ENCODE measurements at regions not wholly inside any gene's neighbourhood (a gene's known extent, or its start where the extent isn't known, plus 50 kb on each side); places are given as distances from the start of the nearest gene placed in this dataset.

GRCh38 chr3:68121287-68121686 lies 466.9 kb upstream of the SUCLG2 start:
- H3K36me3 ChIP-seq (ENCODE audit: insufficient read depth, low read length, poor library complexity, severe bottlenecking), result no peaks in the 10 kb centered on the region
- intact Hi-C loops (cut with micrococcal nuclease; ENCODE audit: unreplicated experiment), result no loop called here
- no peak for TF ChIP-seq CTCF (conservative IDR thresholded peaks at IDR 0.05; ENCODE audit: low read depth, low read length)
- no peak for TF ChIP-seq EZH2 (IDR thresholded peaks at IDR 0.05; ENCODE audit: borderline replicate concordance, low read depth, low read length, poor library complexity, severe bottlenecking)
- no peak for DNase-seq (ENCODE audit: low spot score)
- ChIA-PET CTCF (no interaction called here), POLR2A (ENCODE audit: low non-redundant PET) (no interaction called here)
- no peaks in the 10 kb centered on the region for H3K9me3 ChIP-seq (ENCODE audit: low read depth, low read length, poor library complexity, severe bottlenecking)
- no TSS peak for BruUV-seq (replicated peaks)
- H3K27me3 ChIP-seq (replicated peaks; ENCODE audit: insufficient read depth, low read depth, low read length, poor library complexity), result no peaks in the 10 kb centered on the region
- no peak overlapping the region for H3K4me3 ChIP-seq (ENCODE audit: low read depth, low read length, poor library complexity, severe bottlenecking)
- H3K27ac ChIP-seq (ENCODE audit: low read depth, low read length, poor library complexity, severe bottlenecking), result no peak overlapping the region
- no peaks in the 10 kb centered on the region for H3K4me1 ChIP-seq (ENCODE audit: insufficient read depth, low read length, poor library complexity, severe bottlenecking)

- H3K27me3 ChIP-seq (replicated peaks; ENCODE audit: insufficient read depth, low read depth, low read length, poor library complexity), result no peaks in the 10 kb centered on the region
- no TSS peak for BruUV-seq (replicated peaks)
- ChIA-PET CTCF (no interaction called here), POLR2A (ENCODE audit: low non-redundant PET) (no interaction called here)
- no peak overlapping the region for H3K4me3 ChIP-seq (ENCODE audit: low read depth, low read length, poor library complexity, severe bottlenecking)
- DNase-seq (ENCODE audit: low spot score), result no peak
- TF ChIP-seq CTCF (conservative IDR thresholded peaks at IDR 0.05; ENCODE audit: low read depth, low read length), result no peak
- no peak for TF ChIP-seq EZH2 (IDR thresholded peaks at IDR 0.05; ENCODE audit: borderline replicate concordance, low read depth, low read length, poor library complexity, severe bottlenecking)
- no peaks in the 10 kb centered on the region for H3K36me3 ChIP-seq (ENCODE audit: insufficient read depth, low read length, poor library complexity, severe bottlenecking)
- intact Hi-C loops (cut with micrococcal nuclease; ENCODE audit: unreplicated experiment), result no loop called here
- no peaks in the 10 kb centered on the region for H3K9me3 ChIP-seq (ENCODE audit: low read depth, low read length, poor library complexity, severe bottlenecking)
- no peaks in the 10 kb centered on the region for H3K4me1 ChIP-seq (ENCODE audit: insufficient read depth, low read length, poor library complexity, severe bottlenecking)
- no peak overlapping the region for H3K27ac ChIP-seq (ENCODE audit: low read depth, low read length, poor library complexity, severe bottlenecking)
Observed at GRCh38 chr3:68116580-68116979, 462.2 kb upstream of the SUCLG2 start.

GRCh38 chr3:68103811-68104210 lies 449.4 kb upstream of the SUCLG2 start:
- Histone ChIP-seq H3K36me3 (ENCODE audit: insufficient read depth, low read length, poor library complexity, severe bottlenecking) (no peaks in the 10 kb centered on the region), H3K27me3 (replicated peaks; ENCODE audit: insufficient read depth, low read depth, low read length, poor library complexity) (no peaks in the 10 kb centered on the region), H3K27ac (ENCODE audit: low read depth, low read length, poor library complexity, severe bottlenecking) (no peak overlapping the region), H3K4me3 (ENCODE audit: low read depth, low read length, poor library complexity, severe bottlenecking) (no peak overlapping the region), H3K4me1 (ENCODE audit: insufficient read depth, low read length, poor library complexity, severe bottlenecking) (no peaks in the 10 kb centered on the region), H3K9me3 (ENCODE audit: low read depth, low read length, poor library complexity, severe bottlenecking) (no peaks in the 10 kb centered on the region)
- no peak for DNase-seq (ENCODE audit: low spot score)
- no peak for TF ChIP-seq EZH2 (IDR thresholded peaks at IDR 0.05; ENCODE audit: borderline replicate concordance, low read depth, low read length, poor library complexity, severe bottlenecking)
- intact Hi-C loops (cut with micrococcal nuclease; ENCODE audit: unreplicated experiment), result no loop called here
- no TSS peak for BruUV-seq (replicated peaks)
- CTCF ChIA-PET, result no interaction called here
- POLR2A ChIA-PET (ENCODE audit: low non-redundant PET), result no interaction called here

GRCh38 chr3:68090571-68090970 lies 436.2 kb upstream of the SUCLG2 start:
- H3K4me1 ChIP-seq (ENCODE audit: insufficient read depth, low read length, poor library complexity, severe bottlenecking), result no peaks in the 10 kb centered on the region
- no peaks in the 10 kb centered on the region for H3K36me3 ChIP-seq (ENCODE audit: insufficient read depth, low read length, poor library complexity, severe bottlenecking)
- ChIA-PET CTCF (no interaction called here), POLR2A (ENCODE audit: low non-redundant PET) (no interaction called here)
- no peak overlapping the region for H3K4me3 ChIP-seq (ENCODE audit: low read depth, low read length, poor library complexity, severe bottlenecking)
- no peaks in the 10 kb centered on the region for H3K27me3 ChIP-seq (replicated peaks; ENCODE audit: insufficient read depth, low read depth, low read length, poor library complexity)
- no peaks in the 10 kb centered on the region for H3K9me3 ChIP-seq (ENCODE audit: low read depth, low read length, poor library complexity, severe bottlenecking)
- TF ChIP-seq EZH2 (IDR thresholded peaks at IDR 0.05; ENCODE audit: borderline replicate concordance, low read depth, low read length, poor library complexity, severe bottlenecking), result no peak
- TF ChIP-seq CTCF (conservative IDR thresholded peaks at IDR 0.05; ENCODE audit: low read depth, low read length), result no peak
- no TSS peak for BruUV-seq (replicated peaks)
- H3K27ac ChIP-seq (ENCODE audit: low read depth, low read length, poor library complexity, severe bottlenecking), result no peak overlapping the region
- intact Hi-C loops (cut with micrococcal nuclease; ENCODE audit: unreplicated experiment), result no loop called here
- DNase-seq (ENCODE audit: low spot score), result no peak
